GM12891 (cell line): ENCODE measurements at regions not wholly inside any gene's neighbourhood (a gene's known extent, or its start where the extent isn't known, plus 50 kb on each side); places are given as distances from the start of the nearest gene placed in this dataset.

Experiments used
- POLR2A ChIP-seq: IDR thresholded peaks from 2 replicates; pipeline ENCODE4 v1.6.1; 2011; ENCODE audit warnings: low read depth, low read length, control low read depth
- POLR2AphosphoS5 ChIP-seq: IDR thresholded peaks from 2 replicates; pipeline ENCODE4 v1.6.1; 2011; ENCODE audit warnings: low read depth, low read length, control low read depth
- SPI1 ChIP-seq: IDR thresholded peaks from 2 replicates; pipeline ENCODE4 v1.6.1; 2011; ENCODE audit warnings: low read depth, low read length, control low read depth

- TF ChIP-seq POLR2AphosphoS5 (no peak), SPI1 (no peak), POLR2A (no peak)
These were observed 161.1 kb upstream of the EOMES start for GRCh38 chr3:27883266-27883665.
